Natural killer cell (primary cell): ENCODE measurements at regions not wholly inside any gene's neighbourhood (a gene's known extent, or its start where the extent isn't known, plus 50 kb on each side); places are given as distances from the start of the nearest gene placed in this dataset.

Source experiments
- ATAC-seq, 3 donors: fragments of 150-1000 bp in 2 of 3; fragments of 200-7000 bp in 1 of 3; cut with Tn5 transposase; 1 replicate in 1 of 3; 2 replicates in 2 of 3; pipeline ENCODE4 v1.10.0; 2021; ENCODE audit warnings: mild to moderate bottlenecking in 2 of 3, moderate library complexity in 2 of 3
- DNase-seq, 2 donors: peaks; one replicate each; pipeline versions ENCODE4 v3.0.0 to v3.0.0-alpha.2; 2013 to 2021; ENCODE audit warnings: mixed read lengths in 1 of 2
- H3K27ac ChIP-seq: one replicate; pipeline ENCODE4 v1.5.1; 2013; ENCODE audit warnings: mild to moderate bottlenecking, low read length
- H3K27me3 ChIP-seq: one replicate; pipeline ENCODE4 v1.6.1; 2013; ENCODE audit warnings: low read length; ENCODE audit not compliant: control insufficient read depth, insufficient read depth
- H3K36me3 ChIP-seq: one replicate; pipeline ENCODE4 v1.6.1; 2013; ENCODE audit warnings: low read length; ENCODE audit not compliant: control insufficient read depth, insufficient read depth
- H3K4me1 ChIP-seq: one replicate; pipeline ENCODE4 v1.6.1; 2013; ENCODE audit warnings: low read length; ENCODE audit not compliant: control insufficient read depth, insufficient read depth
- H3K4me3 ChIP-seq: one replicate; pipeline ENCODE4 v1.5.1; 2013; ENCODE audit warnings: low read length
- H3K9me3 ChIP-seq: one replicate; pipeline ENCODE4 v1.6.1; 2013; ENCODE audit warnings: low read length; ENCODE audit not compliant: control insufficient read depth, insufficient read depth
- H3K27ac Mint-ChIP-seq, 2 donors: one replicate each; pipeline ENCODE4 v1.8.0; 2022; ENCODE audit warnings: mild to moderate bottlenecking in 2 of 2, mixed read lengths in 2 of 2, moderate library complexity in 1 of 2
- H3K27me3 Mint-ChIP-seq, 2 donors: one replicate each; pipeline ENCODE4 v1.8.0; 2022; ENCODE audit warnings: low read depth in 2 of 2, mixed read lengths in 2 of 2
- H3K36me3 Mint-ChIP-seq: one replicate; pipeline ENCODE4 v1.8.0; 2022; ENCODE audit warnings: mixed read lengths
- H3K4me1 Mint-ChIP-seq, 2 donors: one replicate each; pipeline ENCODE4 v1.8.0; 2022; ENCODE audit warnings: mixed read lengths in 2 of 2
- H3K4me3 Mint-ChIP-seq: one replicate; pipeline ENCODE4 v1.8.0; 2022; ENCODE audit warnings: mild to moderate bottlenecking, moderate library complexity, mixed read lengths
- H3K9me3 Mint-ChIP-seq, 2 donors: one replicate each; pipeline ENCODE4 v1.8.0; 2022; ENCODE audit warnings: mixed read lengths in 2 of 2
- WGBS: methylation state at CpG from one replicate; pipeline ENCODE4 v1.1.7; 2013; ENCODE audit warnings: missing lambda C conversion rate; ENCODE audit not compliant: insufficient coverage; 5-methylcytosine and 5-hydroxymethylcytosine counted together
- intact Hi-C: fragments of 100-400 bp; cut with micrococcal nuclease; formaldehyde crosslinking; loops from one replicate; pipeline ENCODE4 v1.14.2; 2022
- TF ChIP-seq, protein P1 (sequence below): fragments of 200-600 bp; IDR thresholded peaks from one replicate; pipeline ENCODE4 v1.8.0; 2022; ENCODE audit warnings: antibody characterized with exemption

DNA sequence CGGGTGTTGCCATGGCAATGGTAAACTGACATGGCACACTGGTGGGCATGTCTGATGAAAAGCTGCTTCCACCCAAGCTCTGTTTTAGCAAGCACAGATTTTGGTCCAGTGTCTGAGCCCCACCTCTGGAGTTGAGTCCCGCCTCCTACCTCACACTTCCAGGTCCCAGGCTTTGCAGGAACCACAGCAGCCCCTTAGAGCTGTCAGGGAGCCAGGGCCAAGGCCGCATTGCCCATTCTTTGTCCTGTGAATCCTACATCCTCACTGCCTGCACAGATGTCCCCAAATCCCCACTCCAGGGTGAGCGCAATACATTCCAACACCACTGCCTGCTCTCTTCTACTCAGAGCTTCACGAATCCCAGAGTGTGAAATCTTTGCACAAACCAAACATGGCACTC is 292.2 kb downstream of the PREX1 start:
- H3K4me3 ChIP-seq, result no peak overlapping the region
- no peaks in the 10 kb centered on the region for H3K9me3 Mint-ChIP-seq
- DNase-seq (no peak), ATAC-seq (no peak)
- no peak overlapping the region for H3K27ac ChIP-seq
- no peak overlapping the region for H3K4me3 Mint-ChIP-seq
- H3K4me1 Mint-ChIP-seq, result no peaks in the 10 kb centered on the region
- TF ChIP-seq, protein P1, sequence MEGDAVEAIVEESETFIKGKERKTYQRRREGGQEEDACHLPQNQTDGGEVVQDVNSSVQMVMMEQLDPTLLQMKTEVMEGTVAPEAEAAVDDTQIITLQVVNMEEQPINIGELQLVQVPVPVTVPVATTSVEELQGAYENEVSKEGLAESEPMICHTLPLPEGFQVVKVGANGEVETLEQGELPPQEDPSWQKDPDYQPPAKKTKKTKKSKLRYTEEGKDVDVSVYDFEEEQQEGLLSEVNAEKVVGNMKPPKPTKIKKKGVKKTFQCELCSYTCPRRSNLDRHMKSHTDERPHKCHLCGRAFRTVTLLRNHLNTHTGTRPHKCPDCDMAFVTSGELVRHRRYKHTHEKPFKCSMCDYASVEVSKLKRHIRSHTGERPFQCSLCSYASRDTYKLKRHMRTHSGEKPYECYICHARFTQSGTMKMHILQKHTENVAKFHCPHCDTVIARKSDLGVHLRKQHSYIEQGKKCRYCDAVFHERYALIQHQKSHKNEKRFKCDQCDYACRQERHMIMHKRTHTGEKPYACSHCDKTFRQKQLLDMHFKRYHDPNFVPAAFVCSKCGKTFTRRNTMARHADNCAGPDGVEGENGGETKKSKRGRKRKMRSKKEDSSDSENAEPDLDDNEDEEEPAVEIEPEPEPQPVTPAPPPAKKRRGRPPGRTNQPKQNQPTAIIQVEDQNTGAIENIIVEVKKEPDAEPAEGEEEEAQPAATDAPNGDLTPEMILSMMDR, result no peak
- intact Hi-C loops, result no loop called here
- H3K4me1 ChIP-seq, result no peaks in the 10 kb centered on the region
- H3K9me3 ChIP-seq, result no peaks in the 10 kb centered on the region
- H3K36me3 Mint-ChIP-seq, result no peaks in the 10 kb centered on the region
- H3K27me3 Mint-ChIP-seq, result peaks cover 2 to 34% of the 10 kb centered on the region in 2 donors
- H3K27ac Mint-ChIP-seq, result no peak overlapping the region
- H3K36me3 ChIP-seq, result no peaks in the 10 kb centered on the region
- 84% methylated on average over 5 of the region's 5 CpGs for WGBS
- no peaks in the 10 kb centered on the region for H3K27me3 ChIP-seq

DNA sequence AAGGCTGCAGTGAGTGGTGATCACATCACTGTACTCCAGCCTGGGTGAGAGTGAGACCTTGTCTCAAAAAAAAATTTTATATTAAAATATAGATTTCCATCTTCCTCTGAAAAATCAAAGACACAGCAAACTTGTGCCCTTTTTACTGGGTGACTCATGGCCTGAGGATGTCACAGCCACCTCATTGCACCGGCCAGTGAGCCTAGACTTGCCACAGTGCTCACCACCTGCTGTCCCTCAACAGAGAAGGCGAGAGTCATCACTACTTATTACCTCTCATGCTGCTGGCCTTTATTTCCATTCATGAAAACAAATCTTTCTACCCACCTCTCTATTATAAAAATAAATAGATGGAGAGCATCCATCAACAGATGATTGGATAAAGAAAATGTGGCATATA is 295.8 kb downstream of the PREX1 start:
- peaks cover 4 to 30% of the 10 kb centered on the region in 2 donors for H3K27me3 Mint-ChIP-seq
- no peak overlapping the region for H3K27ac ChIP-seq
- intact Hi-C loops, result no loop called here
- WGBS, result 76% methylated on average over 2 of the region's 2 CpGs
- no peaks in the 10 kb centered on the region for H3K9me3 Mint-ChIP-seq
- no peaks in the 10 kb centered on the region for H3K27me3 ChIP-seq
- TF ChIP-seq, protein P1, result no peak
- DNase-seq (no peak), ATAC-seq (no peak)
- no peak overlapping the region for H3K27ac Mint-ChIP-seq
- H3K9me3 ChIP-seq, result no peaks in the 10 kb centered on the region
- H3K4me1 ChIP-seq, result no peaks in the 10 kb centered on the region
- no peaks in the 10 kb centered on the region for H3K36me3 ChIP-seq
- H3K36me3 Mint-ChIP-seq, result no peaks in the 10 kb centered on the region
- H3K4me1 Mint-ChIP-seq, result no peaks in the 10 kb centered on the region
- no peak overlapping the region for H3K4me3 Mint-ChIP-seq
- H3K4me3 ChIP-seq, result no peak overlapping the region

DNA sequence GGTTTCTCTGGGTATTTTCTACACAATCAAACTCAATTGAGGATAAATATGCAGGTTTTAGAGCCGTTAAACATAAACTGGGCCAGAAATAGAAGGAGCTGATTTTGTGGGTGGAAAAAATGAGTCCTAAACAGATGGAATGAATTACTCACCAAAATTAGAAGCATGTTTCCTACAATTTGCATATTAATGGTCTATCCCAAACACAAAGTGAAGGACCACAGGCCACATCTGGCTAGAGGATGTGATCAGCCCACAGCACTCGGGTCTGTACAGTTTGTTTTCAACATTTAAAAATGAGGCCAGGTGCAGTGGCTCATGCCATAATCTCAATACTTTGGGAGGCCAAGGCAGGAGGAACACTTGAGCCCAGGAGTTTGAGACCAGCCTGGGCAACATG is 296.3 kb downstream of the PREX1 start:
- WGBS, result 62% methylated on average over 1 of the region's 2 CpGs
- H3K4me3 ChIP-seq, result no peak overlapping the region

DNA sequence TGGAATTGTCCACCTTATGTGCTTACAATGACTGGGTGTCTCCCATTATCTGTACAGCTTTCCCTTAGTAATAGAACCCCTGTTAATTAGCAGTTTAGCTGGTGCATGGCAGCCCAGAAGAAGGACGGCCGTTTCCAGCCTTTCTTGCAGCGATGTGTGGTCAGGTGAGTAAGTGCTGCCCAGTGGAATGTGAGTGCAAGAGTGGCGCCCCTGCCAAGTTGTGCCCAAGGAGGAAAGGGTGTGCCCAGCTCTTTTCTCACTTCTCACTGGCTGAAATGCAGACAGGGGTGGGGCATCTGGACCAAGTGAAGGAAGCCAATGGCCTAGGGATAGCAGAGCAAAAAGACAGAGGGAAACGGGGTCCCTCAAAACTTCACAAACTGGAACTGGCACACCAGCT is 296.8 kb downstream of the PREX1 start:
- 80% methylated on average over 5 of the region's 5 CpGs for WGBS
- no peak overlapping the region for H3K4me3 Mint-ChIP-seq
- intact Hi-C loops, result no loop called here
- ATAC-seq, result no peak
- no peaks in the 10 kb centered on the region for H3K4me1 Mint-ChIP-seq
- no peaks in the 10 kb centered on the region for H3K36me3 ChIP-seq
- TF ChIP-seq, protein P1, result no peak
- H3K27ac ChIP-seq, result no peak overlapping the region
- peaks cover 6 to 23% of the 10 kb centered on the region in 2 donors for H3K27me3 Mint-ChIP-seq
- H3K36me3 Mint-ChIP-seq, result no peaks in the 10 kb centered on the region
- no peaks in the 10 kb centered on the region for H3K9me3 ChIP-seq
- no peaks in the 10 kb centered on the region for H3K4me1 ChIP-seq
- H3K9me3 Mint-ChIP-seq, result no peaks in the 10 kb centered on the region
- no peak for DNase-seq
- H3K27me3 ChIP-seq, result no peaks in the 10 kb centered on the region
- no peak overlapping the region for H3K27ac Mint-ChIP-seq
- H3K4me3 ChIP-seq, result no peak overlapping the region

More for the DNA sequence above, 296.3 kb downstream of the PREX1 start:
- intact Hi-C loops, result no loop called here
- TF ChIP-seq, protein P1, result no peak
- ATAC-seq, result no peak
- Histone ChIP-seq H3K27me3 (no peaks in the 10 kb centered on the region), H3K4me1 (no peaks in the 10 kb centered on the region), H3K36me3 (no peaks in the 10 kb centered on the region), H3K9me3 (no peaks in the 10 kb centered on the region), H3K27ac (no peak overlapping the region)
- Mint-ChIP-seq H3K4me1 (no peaks in the 10 kb centered on the region), H3K9me3 (no peaks in the 10 kb centered on the region), H3K36me3 (no peaks in the 10 kb centered on the region), H3K27ac (no peak overlapping the region), H3K4me3 (no peak overlapping the region), H3K27me3 (peaks cover 4 to 25% of the 10 kb centered on the region in 2 donors)
- DNase-seq, result no peak
